GM12891 (cell line): ENCODE measurements at regions not wholly inside any gene's neighbourhood (a gene's known extent, or its start where the extent isn't known, plus 50 kb on each side); places are given as distances from the start of the nearest gene placed in this dataset.

Experiments
- DNase-seq: peaks from one replicate; pipeline ENCODE4 v3.0.0; 2011; ENCODE audit warnings: low spot score; ENCODE audit not compliant: insufficient read length
- FAIRE-seq: peaks from 2 replicates; lab custom pipeline; 2011; peaks lifted over from hg19 to GRCh38; lab: Jason Lieb, UNC
- PAX5 ChIP-seq: IDR thresholded peaks from 2 replicates; pipeline ENCODE4 v1.6.1; 2011; ENCODE audit warnings: low read length, moderate library complexity, mild to moderate bottlenecking; ENCODE audit not compliant: insufficient read depth, severe bottlenecking
- POLR2A ChIP-seq: IDR thresholded peaks from 2 replicates; pipeline ENCODE4 v1.6.1; 2011; ENCODE audit warnings: low read depth, low read length, control low read depth
- POLR2AphosphoS5 ChIP-seq: IDR thresholded peaks from 2 replicates; pipeline ENCODE4 v1.6.1; 2011; ENCODE audit warnings: low read depth, low read length, control low read depth
- POU2F2 ChIP-seq: IDR thresholded peaks from 2 replicates; pipeline ENCODE4 v1.6.1; 2011; ENCODE audit warnings: low read depth, mild to moderate bottlenecking, control low read depth, low read length, moderate library complexity
- SPI1 ChIP-seq: IDR thresholded peaks from 2 replicates; pipeline ENCODE4 v1.6.1; 2011; ENCODE audit warnings: low read depth, low read length, control low read depth
- TAF1 ChIP-seq: IDR thresholded peaks from 2 replicates; pipeline ENCODE4 v1.6.1; 2011; ENCODE audit warnings: low read depth, low read length, control low read depth

DNA sequence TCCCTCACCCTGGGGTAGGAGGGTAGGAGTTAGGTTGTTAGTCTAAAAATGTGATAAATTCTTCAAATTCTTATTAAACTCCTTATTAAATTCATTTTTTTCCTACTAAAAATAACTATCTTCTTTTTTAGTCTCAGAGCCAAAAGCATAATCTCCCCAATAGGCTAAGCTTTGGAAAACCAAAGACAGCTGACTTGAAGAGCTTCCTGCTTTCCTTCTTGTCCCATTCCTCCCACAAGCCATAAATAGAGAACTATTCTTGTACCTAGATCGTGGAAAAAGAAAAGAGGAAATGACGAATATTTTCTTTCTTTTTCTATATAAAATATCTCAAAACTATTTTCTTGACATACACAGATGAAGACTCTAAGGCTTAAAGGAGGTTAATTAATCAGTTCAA is 486.9 kb downstream of the CDH8 start:
- no peak for FAIRE-seq
- DNase-seq: no peak
- TF ChIP-seq POU2F2 (no peak), PAX5 (no peak), TAF1 (no peak), POLR2A (no peak), SPI1 (no peak), POLR2AphosphoS5 (no peak)

- FAIRE-seq (no peak), DNase-seq (no peak)
- TF ChIP-seq TAF1 (no peak), POLR2A (no peak), PAX5 (no peak), SPI1 (no peak), POU2F2 (no peak), POLR2AphosphoS5 (no peak)
These were observed 488.6 kb downstream of the CDH8 start for GRCh38 chr16:61547626-61548025.

GRCh38 chr16:61544165-61544564 is 492.1 kb downstream of the CDH8 start:
- no peak for FAIRE-seq
- TF ChIP-seq POLR2A: no peak
- no peak for TF ChIP-seq PAX5
- no peak for TF ChIP-seq SPI1
- TF ChIP-seq POU2F2: no peak
- no peak for TF ChIP-seq TAF1
- TF ChIP-seq POLR2AphosphoS5: no peak
- DNase-seq: no peak

DNA sequence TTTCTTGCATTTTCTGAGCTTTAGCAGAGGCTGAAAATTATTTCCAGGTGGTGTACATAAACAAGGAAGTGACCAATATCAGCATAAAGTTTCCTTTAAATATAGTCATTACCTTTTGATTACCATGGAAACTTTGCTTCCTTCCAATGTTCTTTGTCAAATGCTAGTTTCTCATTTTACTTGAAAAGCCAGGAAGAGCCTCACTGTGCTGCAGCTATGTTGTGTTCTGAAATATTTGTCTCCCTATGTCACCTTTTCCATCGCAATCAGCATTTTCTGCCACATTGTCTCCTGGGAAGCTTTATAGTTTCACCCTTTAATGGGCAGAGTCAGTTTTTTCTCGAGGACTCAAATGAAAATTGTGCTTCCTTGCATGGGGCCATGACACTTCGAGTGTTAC is 496.0 kb downstream of the CDH8 start:
- DNase-seq (no peak), FAIRE-seq (no peak)
- TF ChIP-seq TAF1 (no peak), SPI1 (no peak), POU2F2 (no peak)

DNA sequence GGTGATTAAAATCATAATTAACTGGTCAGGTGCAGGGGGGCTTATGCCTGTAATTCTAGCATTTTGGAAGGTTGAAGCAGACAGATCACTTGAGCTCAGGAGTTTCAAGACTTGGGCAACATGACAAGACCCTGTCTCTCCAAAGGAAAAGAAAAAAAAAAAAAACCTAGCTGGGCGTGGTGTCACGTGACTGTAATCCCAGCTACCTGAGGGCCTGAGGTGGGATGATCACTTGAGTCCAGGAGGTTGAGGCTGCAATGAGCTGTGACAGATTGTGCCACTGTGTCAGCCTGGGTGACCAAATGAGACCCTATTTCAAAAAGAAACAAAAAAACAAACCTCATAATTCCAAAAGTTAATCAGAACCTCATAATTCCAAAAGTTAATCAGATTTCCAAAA is 505.5 kb downstream of the CDH8 start:
- TF ChIP-seq POU2F2 (no peak), POLR2A (no peak), TAF1 (no peak), PAX5 (no peak), POLR2AphosphoS5 (no peak), SPI1 (no peak)
- DNase-seq (no peak), FAIRE-seq (no peak)

DNA sequence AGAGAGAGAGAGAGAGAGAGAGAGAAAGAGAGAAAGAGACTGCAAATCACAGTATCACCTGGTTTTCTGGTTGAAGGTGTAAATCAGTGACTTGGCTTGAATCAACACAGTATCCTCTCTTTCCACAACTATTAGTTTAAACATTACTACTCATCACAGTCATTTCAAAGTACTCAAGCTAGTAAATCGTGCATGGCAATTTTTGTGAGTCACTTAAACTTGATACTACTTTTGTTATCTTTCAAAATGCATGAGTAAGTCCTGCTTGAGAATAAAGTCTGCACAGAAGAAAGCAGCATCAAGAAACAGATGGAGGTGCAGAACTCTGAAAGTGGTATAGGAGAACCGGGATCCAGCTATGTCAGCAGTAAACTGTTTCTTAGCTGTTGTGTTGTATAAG is 535.4 kb downstream of the CDH8 start:
- DNase-seq (no peak), FAIRE-seq (no peak)
- no peak for TF ChIP-seq POLR2A
- TF ChIP-seq TAF1: no peak
- no peak for TF ChIP-seq SPI1
- TF ChIP-seq POU2F2: no peak
- TF ChIP-seq POLR2AphosphoS5: no peak
- no peak for TF ChIP-seq PAX5

GRCh38 chr16:61480250-61480649 is 556.0 kb downstream of the CDH8 start:
- DNase-seq (no peak), FAIRE-seq (no peak)

DNA sequence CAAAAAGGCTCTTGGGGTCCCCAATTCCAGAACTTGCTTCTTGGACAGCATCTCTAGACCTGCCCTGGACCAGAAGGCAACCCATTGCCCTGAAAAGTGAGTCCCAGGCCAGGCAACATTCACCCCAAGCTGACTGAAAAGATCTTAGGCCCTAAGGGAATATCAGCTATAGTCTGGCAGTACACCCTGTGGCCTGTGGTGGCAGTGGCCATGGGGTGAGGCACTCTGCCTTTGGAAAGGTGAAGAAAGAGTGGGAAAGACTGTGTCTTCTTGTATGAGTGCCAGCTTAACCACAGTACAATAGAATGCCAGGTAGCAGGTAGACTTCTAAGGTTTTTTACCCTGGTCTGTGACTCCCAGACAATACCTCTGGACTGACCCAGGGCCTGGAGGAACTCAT is 564.5 kb downstream of the CDH8 start:
- DNase-seq: no peak
- no peak for FAIRE-seq
- TF ChIP-seq POU2F2 (no peak), POLR2AphosphoS5 (no peak), PAX5 (no peak), TAF1 (no peak), SPI1 (no peak), POLR2A (no peak)

More at GRCh38 chr16:61480250-61480649, 556.0 kb downstream of the CDH8 start:
- TF ChIP-seq TAF1 (no peak), SPI1 (no peak), POLR2A (no peak), POU2F2 (no peak), PAX5 (no peak), POLR2AphosphoS5 (no peak)

DNA sequence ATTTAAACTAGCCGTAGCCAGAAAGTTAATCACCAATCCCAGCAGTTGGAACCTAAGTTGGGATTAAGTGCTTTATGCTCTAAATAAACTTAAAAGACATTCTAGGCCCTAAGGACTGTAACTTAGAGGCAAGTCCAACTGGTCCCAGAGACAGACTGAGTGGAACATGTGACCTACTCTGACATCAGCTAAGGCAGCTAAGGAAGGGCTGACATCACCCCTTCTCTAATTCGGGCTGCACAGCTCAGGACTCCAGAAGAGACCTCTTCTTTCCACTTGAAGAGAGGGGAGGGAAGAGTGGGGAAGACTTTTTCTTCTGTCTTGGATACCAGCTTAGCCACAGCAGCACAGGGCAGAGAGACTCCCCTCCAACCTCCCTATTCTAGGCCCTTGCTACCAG is 565.2 kb downstream of the CDH8 start:
- TF ChIP-seq SPI1 (no peak), POLR2AphosphoS5 (no peak), POU2F2 (no peak), PAX5 (no peak), TAF1 (no peak), POLR2A (no peak)
- DNase-seq: no peak
- no peak for FAIRE-seq

DNA sequence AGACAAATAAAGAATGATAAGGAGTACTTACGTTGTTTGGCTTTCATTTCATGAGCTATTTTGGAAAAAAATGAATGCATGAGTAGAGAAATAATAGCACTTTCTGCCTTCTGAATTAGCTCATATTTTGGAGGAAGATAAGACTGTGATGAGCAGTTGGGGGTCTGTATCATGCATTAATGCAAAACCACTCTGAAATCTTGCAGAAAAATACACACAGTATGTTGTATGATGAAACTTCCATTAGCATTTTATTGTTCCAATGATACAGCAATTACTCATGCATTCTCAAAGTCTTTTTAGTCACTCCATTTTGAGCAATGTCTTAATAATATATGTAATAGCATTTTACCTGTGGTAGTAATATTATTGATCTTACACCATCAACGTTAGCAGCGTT is 571.0 kb downstream of the CDH8 start:
- no peak for TF ChIP-seq POLR2AphosphoS5
- TF ChIP-seq POLR2A: no peak
- TF ChIP-seq TAF1: no peak
- no peak for TF ChIP-seq PAX5
- no peak for TF ChIP-seq POU2F2
- TF ChIP-seq SPI1: no peak
- FAIRE-seq: no peak
- no peak for DNase-seq
